H1 (cell line): ENCODE measurements at regions not wholly inside any gene's neighbourhood (a gene's known extent, or its start where the extent isn't known, plus 50 kb on each side); places are given as distances from the start of the nearest gene placed in this dataset.

Experiments used
- ATF2 ChIP-seq: IDR thresholded peaks from 2 replicates; pipeline ENCODE4 v1.6.1; 2012; ENCODE audit warnings: low read length, inconsistent platforms
- BCL11A ChIP-seq, 2 experiments: IDR thresholded peaks; one replicate each; pipeline ENCODE4 v1.6.1; 2011; ENCODE audit warnings: low read depth in 2 of 2, low read length in 2 of 2, mild to moderate bottlenecking in 2 of 2
- CBX8 ChIP-seq: fragments of 300-800, 300-1000 bp; sonication (generic); IDR thresholded peaks from 2 replicates; pipeline ENCODE4 v1.7.1; 2016; ENCODE audit warnings: low read depth, low read length, borderline replicate concordance
- CHD1 ChIP-seq: IDR thresholded peaks from 2 replicates; pipeline ENCODE4 v1.6.1; 2012; ENCODE audit warnings: low read depth, low read length, improper control_type of control experiment
- CREB1 ChIP-seq: IDR thresholded peaks from 2 replicates; pipeline ENCODE4 v1.6.1; 2012; ENCODE audit warnings: inconsistent platforms
- CTBP2 ChIP-seq: IDR thresholded peaks from 2 replicates; pipeline ENCODE4 v1.7.0; 2011; ENCODE audit warnings: borderline replicate concordance, mild to moderate bottlenecking, moderate library complexity, mixed read lengths, low read length; ENCODE audit not compliant: insufficient read depth, insufficient read length
- CTCF ChIP-seq, 3 experiments: IDR thresholded peaks; 1 replicate in 2 of 3; 2 replicates in 1 of 3; pipeline versions ENCODE4 v1.5.1 to v1.6.1; 2011; ENCODE audit warnings: low read length in 3 of 3, mild to moderate bottlenecking in 3 of 3, inconsistent platforms in 2 of 3, low read depth in 1 of 3, moderate library complexity in 1 of 3; ENCODE audit not compliant: insufficient read depth in 1 of 3; ENCODE audit errors: control extremely low read depth in 1 of 3
- HDAC2 ChIP-seq, 2 experiments: fragments of 300-600 bp in 1 of 2; sonication (generic) in 1 of 2; IDR thresholded peaks; 2 replicates each; pipeline ENCODE4 v1.6.1; 2011 to 2012; ENCODE audit warnings: low read depth in 2 of 2, low read length in 2 of 2, mild to moderate bottlenecking in 2 of 2, moderate library complexity in 2 of 2, borderline replicate concordance in 1 of 2, inconsistent platforms in 1 of 2
- HDAC6 ChIP-seq: IDR thresholded peaks from one replicate; pipeline ENCODE4 v1.7.1; 2012; ENCODE audit warnings: low read depth, mild to moderate bottlenecking, inconsistent platforms, low read length, moderate library complexity
- KDM4A ChIP-seq: IDR thresholded peaks from one replicate; pipeline ENCODE4 v1.7.1; 2012; ENCODE audit warnings: low read depth, mild to moderate bottlenecking, moderate library complexity, low read length, inconsistent platforms; ENCODE audit not compliant: severe bottlenecking
- MAFK ChIP-seq: IDR thresholded peaks from 2 replicates; pipeline ENCODE4 v1.6.1; 2012; ENCODE audit warnings: low read depth, mild to moderate bottlenecking, improper control_type of control experiment, low read length
- NANOG ChIP-seq: IDR thresholded peaks from 2 replicates; pipeline ENCODE4 v1.6.1; 2011; ENCODE audit warnings: low read length, low read depth, mild to moderate bottlenecking, inconsistent platforms; ENCODE audit not compliant: insufficient read depth, poor library complexity, severe bottlenecking
- POLR2A ChIP-seq, 2 experiments: IDR thresholded peaks; 1 replicate in 1 of 2; 2 replicates in 1 of 2; pipeline ENCODE4 v1.6.1; 2011; ENCODE audit warnings: low read depth in 2 of 2, low read length in 2 of 2, mild to moderate bottlenecking in 2 of 2; ENCODE audit errors: control extremely low read depth in 1 of 2
- POLR2AphosphoS5 ChIP-seq: IDR thresholded peaks from 2 replicates; pipeline ENCODE4 v1.6.1; 2011; ENCODE audit warnings: low read depth, low read length
- RBBP5 ChIP-seq: IDR thresholded peaks from 2 replicates; pipeline ENCODE4 v1.7.1; 2012; ENCODE audit warnings: low read depth, mild to moderate bottlenecking, inconsistent platforms, low read length, moderate library complexity, borderline replicate concordance
- RXRA ChIP-seq: IDR thresholded peaks from 2 replicates; pipeline ENCODE4 v1.6.1; 2011; ENCODE audit warnings: low read depth, mild to moderate bottlenecking, low read length, moderate library complexity; ENCODE audit not compliant: insufficient read depth
- SIN3A ChIP-seq, 2 experiments: IDR thresholded peaks in 1 of 2; conservative IDR thresholded peaks in 1 of 2; 2 replicates each; pipeline ENCODE4 v1.6.1; 2011 to 2012; ENCODE audit warnings: low read length in 2 of 2, improper control_type of control experiment in 1 of 2, low read depth in 1 of 2, mild to moderate bottlenecking in 1 of 2
- TEAD4 ChIP-seq: IDR thresholded peaks from 2 replicates; pipeline ENCODE4 v1.6.1; 2012; ENCODE audit warnings: low read depth, low read length, inconsistent platforms, mixed read lengths
- ZNF274 ChIP-seq: IDR thresholded peaks from 2 replicates; pipeline ENCODE4 v1.7.0; 2012; ENCODE audit warnings: low read length, borderline replicate concordance; ENCODE audit errors: extremely low read depth

- TF ChIP-seq POLR2A (IDR thresholded peaks at IDR 0.05; ENCODE audit: control extremely low read depth in 1 of 2, low read depth in 2 of 2, low read length in 2 of 2) (peak in 1 of 2 experiments; percentile 56; a peak in 2 of 3 replicates), RXRA (no peak), CREB1 (0 out of 2 replicates have a peak, but pooled peaks have one; percentile 24), ZNF274 (no peak), CTCF (IDR thresholded peaks at IDR 0.05; ENCODE audit: control extremely low read depth in 1 of 3, insufficient read depth in 1 of 3, low read depth in 1 of 3, low read length in 3 of 3) (peak in 2 of 3 experiments; percentile 78 to 81; a peak in 3 of 4 replicates), MAFK (no peak), KDM4A (no peak), CHD1 (no peak), BCL11A (IDR thresholded peaks at IDR 0.05; ENCODE audit: low read depth in 2 of 2, low read length in 2 of 2) (no peak), SIN3A (conservative IDR thresholded peaks at IDR 0.05 in 1 of 2, IDR thresholded peaks at IDR 0.05 in 1 of 2; ENCODE audit: low read depth in 1 of 2, low read length in 2 of 2) (0 out of 4 replicates have a peak, but pooled peaks of 1 of the 2 experiments have one; percentile 28), POLR2AphosphoS5 (peak; percentile 56; the same call in 1 of the 2 replicates), CTBP2 (no peak), NANOG (no peak), HDAC2 (IDR thresholded peaks at IDR 0.05; ENCODE audit: borderline replicate concordance in 1 of 2, low read depth in 2 of 2, low read length in 2 of 2) (no peak), HDAC6 (no peak), CBX8 (no peak), RBBP5 (0 out of 2 replicates have a peak, but pooled peaks have one; percentile 34), TEAD4 (0 out of 2 replicates have a peak, but pooled peaks have one; percentile 7), ATF2 (no peak)
Measured at GRCh38 chr6:44001318-44002066, 125.8 kb downstream of the MRPL14 start (continued).
